Duodenal mucosa (tissue), 2 donors: ENCODE measurements at regions not wholly inside any gene's neighbourhood (a gene's known extent, or its start where the extent isn't known, plus 50 kb on each side); places are given as distances from the start of the nearest gene placed in this dataset.
"Not testable (repeated sequence)": the region's sequence is repeated elsewhere in the genome, so short reads cannot be mapped to it uniquely, and the experiment has no call there.

Experiments used
- H3K27ac ChIP-seq: one replicate; pipeline ENCODE4 v1.7.0; 2013; ENCODE audit warnings: low read depth, low read length
- H3K27me3 ChIP-seq, 2 donors: one replicate each; pipeline ENCODE4 v1.7.0; 2013; ENCODE audit warnings: low read length in 2 of 2, control low read depth in 1 of 2; ENCODE audit not compliant: insufficient read depth in 2 of 2, control insufficient read depth in 1 of 2
- H3K36me3 ChIP-seq, 2 donors: one replicate each; pipeline ENCODE4 v1.7.0; 2013; ENCODE audit warnings: low read length in 2 of 2, control low read depth in 1 of 2; ENCODE audit not compliant: insufficient read depth in 2 of 2, control insufficient read depth in 1 of 2
- H3K4me1 ChIP-seq, 2 donors: one replicate each; pipeline ENCODE4 v1.7.0; 2013; ENCODE audit warnings: low read length in 2 of 2, control low read depth in 1 of 2; ENCODE audit not compliant: insufficient read depth in 2 of 2, control insufficient read depth in 1 of 2
- H3K4me3 ChIP-seq, 2 donors: one replicate each; pipeline ENCODE4 v1.7.0; 2013; ENCODE audit warnings: low read length in 2 of 2, low read depth in 1 of 2
- H3K9ac ChIP-seq, 2 donors: one replicate each; pipeline ENCODE4 v1.7.0; 2013; ENCODE audit warnings: low read length in 2 of 2, low read depth in 1 of 2
- H3K9me3 ChIP-seq, 2 donors: one replicate each; pipeline ENCODE4 v1.7.0; 2013; ENCODE audit warnings: low read length in 2 of 2, control low read depth in 1 of 2; ENCODE audit not compliant: control insufficient read depth in 1 of 2

DNA sequence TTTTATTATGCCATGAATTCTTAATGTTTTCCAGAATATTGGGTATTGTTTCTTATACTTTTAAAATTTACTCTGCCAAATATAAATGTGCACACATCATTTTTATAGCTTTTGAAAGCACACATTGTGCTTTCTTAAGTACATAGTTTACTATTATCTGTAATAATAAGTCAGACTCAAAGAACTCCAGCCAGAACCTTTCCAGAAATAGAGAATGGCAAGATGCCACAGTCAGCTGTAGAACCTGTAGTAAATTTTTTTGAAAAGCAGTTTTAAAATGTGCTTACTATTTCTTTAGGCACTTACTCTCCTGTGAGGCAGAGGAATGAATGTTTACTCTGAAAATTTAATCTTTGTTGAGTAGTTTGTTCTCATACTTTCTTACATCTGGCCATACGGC lies 1287.1 kb downstream of the PCDH9 start:
- H3K4me3 ChIP-seq = no peak overlapping the region
- H3K36me3 ChIP-seq = no peaks in the 10 kb centered on the region
- H3K9ac ChIP-seq = no peak overlapping the region
- H3K27me3 ChIP-seq = no peaks in the 10 kb centered on the region
- no peaks in the 10 kb centered on the region for H3K9me3 ChIP-seq
- no peak overlapping the region for H3K27ac ChIP-seq
- no peaks in the 10 kb centered on the region for H3K4me1 ChIP-seq

DNA sequence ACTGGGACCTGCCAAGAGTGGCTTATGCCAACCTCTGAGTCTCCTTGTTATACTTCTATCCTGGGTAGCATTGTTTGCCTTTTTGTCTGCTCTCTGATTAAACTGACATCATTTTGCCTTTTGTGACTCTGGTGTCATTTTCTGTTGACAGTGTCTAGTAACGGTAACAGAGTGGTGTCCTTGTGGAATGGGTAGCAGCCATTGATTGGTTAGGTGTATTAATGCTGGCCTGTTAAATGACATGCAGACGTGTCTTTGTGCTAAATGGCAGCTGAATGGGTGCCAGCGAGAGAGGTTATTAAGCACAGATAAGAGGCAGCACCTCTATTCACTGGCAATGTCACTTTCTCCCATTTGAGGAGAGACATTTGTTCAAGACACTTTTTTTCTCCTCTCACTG lies 1289.4 kb downstream of the PCDH9 start:
- Histone ChIP-seq H3K27ac (no peak overlapping the region), H3K27me3 (no peaks in the 10 kb centered on the region), H3K36me3 (no peaks in the 10 kb centered on the region), H3K4me3 (no peak overlapping the region), H3K9me3 (no peaks in the 10 kb centered on the region), H3K9ac (no peak overlapping the region), H3K4me1 (no peaks in the 10 kb centered on the region)

DNA sequence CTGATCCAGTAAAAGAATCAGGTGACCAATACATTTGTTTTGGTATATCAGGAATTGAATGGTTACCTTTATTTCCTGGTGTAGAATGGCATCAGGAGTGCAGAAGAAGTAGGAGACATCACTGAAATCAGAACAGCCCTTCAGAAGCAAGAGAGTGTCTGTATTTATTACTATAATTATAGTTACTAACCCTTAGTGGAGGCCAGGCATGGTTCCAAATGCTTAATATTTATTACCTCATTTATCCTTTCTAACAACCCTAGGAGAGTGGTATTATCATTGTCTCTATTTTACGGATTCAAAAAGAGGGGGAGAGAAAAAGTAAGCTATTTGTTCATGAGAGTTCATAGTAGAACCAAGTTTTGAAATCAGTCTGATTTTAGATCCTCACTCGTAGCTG lies 1292.9 kb downstream of the PCDH9 start:
- peaks cover 0 to 4% of the 10 kb centered on the region in 2 donors for H3K9me3 ChIP-seq
- H3K36me3 ChIP-seq = no peaks in the 10 kb centered on the region
- H3K4me1 ChIP-seq = no peaks in the 10 kb centered on the region
- H3K9ac ChIP-seq = no peak overlapping the region
- H3K27me3 ChIP-seq = no peaks in the 10 kb centered on the region
- no peak overlapping the region for H3K27ac ChIP-seq
- H3K4me3 ChIP-seq = no peak overlapping the region

DNA sequence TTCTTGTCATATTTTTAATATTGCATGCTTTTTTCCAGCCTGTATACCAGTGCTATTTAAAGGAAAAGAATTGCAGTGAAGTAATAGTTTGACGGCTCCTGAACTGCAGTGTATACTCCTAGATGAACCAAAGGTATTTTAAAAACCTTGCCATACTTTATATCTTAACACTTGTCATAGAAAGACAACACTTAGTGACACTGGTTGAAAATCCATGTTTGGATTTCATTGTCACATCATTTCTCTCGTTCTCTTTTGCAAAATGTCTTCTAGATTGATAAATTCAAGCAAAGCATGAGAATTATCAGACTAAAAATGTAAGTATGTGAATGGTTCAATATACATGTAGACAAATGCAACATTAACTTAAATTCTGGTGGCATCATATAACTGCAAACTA lies 1293.9 kb downstream of the PCDH9 start:
- H3K36me3 ChIP-seq = no peaks in the 10 kb centered on the region
- peaks cover 0 to 4% of the 10 kb centered on the region in 2 donors for H3K9me3 ChIP-seq
- no peaks in the 10 kb centered on the region for H3K27me3 ChIP-seq
- H3K9ac ChIP-seq = no peak overlapping the region
- H3K4me3 ChIP-seq = no peak overlapping the region
- H3K27ac ChIP-seq = no peak overlapping the region
- no peaks in the 10 kb centered on the region for H3K4me1 ChIP-seq

DNA sequence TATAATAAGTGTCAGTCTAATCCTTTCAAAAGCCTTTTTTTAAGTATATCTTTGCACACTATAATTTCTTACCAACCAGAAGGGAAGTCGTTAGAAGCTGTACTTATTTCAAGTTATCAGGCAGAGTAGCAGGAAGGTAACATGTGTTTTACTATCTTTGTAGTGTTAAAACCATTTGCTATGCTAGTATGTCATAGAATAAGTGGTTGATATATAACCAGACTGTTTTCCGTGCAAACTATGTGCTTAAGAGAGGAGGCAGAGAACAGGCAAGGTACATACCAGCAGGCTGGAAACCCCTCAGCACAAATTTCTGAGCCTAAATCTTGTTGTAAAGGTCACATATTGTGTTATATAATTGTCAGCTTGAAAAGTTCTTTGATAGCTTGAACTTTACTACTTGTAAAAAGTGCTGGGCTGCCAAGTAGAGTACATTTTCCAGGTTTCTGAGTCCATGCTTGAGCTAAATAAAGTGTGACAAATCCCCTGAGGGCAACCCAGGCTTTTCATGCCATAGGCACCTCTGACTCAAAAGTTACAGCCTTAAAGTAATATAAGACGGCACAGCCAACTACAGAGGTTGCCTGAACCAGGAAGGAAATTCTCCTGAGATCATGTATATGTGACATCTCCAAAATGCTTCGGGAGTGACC lies 1297.4 kb downstream of the PCDH9 start:
- H3K27me3 ChIP-seq = no peaks in the 10 kb centered on the region
- no peak overlapping the region for H3K27ac ChIP-seq
- no peaks in the 10 kb centered on the region for H3K36me3 ChIP-seq
- no peak overlapping the region for H3K4me3 ChIP-seq
- peaks cover 2 to 4% of the 10 kb centered on the region in 2 donors for H3K9me3 ChIP-seq
- H3K4me1 ChIP-seq = no peaks in the 10 kb centered on the region
- no peak overlapping the region for H3K9ac ChIP-seq

DNA sequence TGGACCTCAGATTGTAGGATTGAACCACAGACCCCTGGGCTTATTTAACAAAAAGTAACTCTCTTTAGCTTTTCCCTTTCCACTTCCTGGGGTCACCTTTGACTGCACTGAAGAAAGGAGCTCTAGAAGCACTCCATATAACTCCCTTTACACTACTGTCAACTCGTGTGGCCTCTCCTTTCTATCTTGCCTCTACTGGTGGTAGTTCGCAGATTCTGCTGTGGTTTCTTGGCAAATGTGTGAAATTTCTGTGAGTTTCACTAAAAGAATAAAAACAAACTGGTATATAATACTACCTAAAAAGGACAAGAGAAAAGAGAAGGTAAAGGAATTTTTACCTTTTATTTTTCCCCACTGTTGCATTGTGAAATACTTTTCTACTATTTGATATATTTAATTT lies 1298.1 kb downstream of the PCDH9 start:
- Histone ChIP-seq H3K9ac (no peak overlapping the region), H3K4me1 (no peaks in the 10 kb centered on the region), H3K4me3 (no peak overlapping the region), H3K36me3 (no peaks in the 10 kb centered on the region), H3K27me3 (no peaks in the 10 kb centered on the region), H3K27ac (no peak overlapping the region), H3K9me3 (peaks cover 2 to 4% of the 10 kb centered on the region in 2 donors)

DNA sequence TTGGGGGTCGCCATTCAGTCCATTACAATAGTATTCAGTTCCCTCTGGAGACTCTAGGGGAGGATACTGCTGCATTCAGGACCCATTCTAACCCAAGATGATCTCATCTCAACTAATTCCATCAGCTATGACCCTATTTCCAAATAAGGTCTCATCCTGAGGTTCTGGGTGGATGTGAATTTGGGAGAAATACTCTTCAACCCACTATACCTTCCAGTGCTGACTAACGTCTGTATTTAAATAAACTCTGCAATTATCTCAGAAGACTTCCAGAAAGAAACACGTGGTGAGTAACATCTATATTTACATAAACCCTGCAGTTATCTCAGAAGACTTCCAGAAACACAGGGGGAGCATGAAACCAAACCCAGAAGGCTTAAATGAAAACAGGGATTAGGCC lies 1300.7 kb downstream of the PCDH9 start:
- no peak overlapping the region for H3K27ac ChIP-seq
- H3K36me3 ChIP-seq = no peaks in the 10 kb centered on the region
- H3K9me3 ChIP-seq = peaks cover 2 to 4% of the 10 kb centered on the region in 2 donors
- H3K4me1 ChIP-seq = no peaks in the 10 kb centered on the region
- no peak overlapping the region for H3K4me3 ChIP-seq
- no peaks in the 10 kb centered on the region for H3K27me3 ChIP-seq
- H3K9ac ChIP-seq = no peak overlapping the region

DNA sequence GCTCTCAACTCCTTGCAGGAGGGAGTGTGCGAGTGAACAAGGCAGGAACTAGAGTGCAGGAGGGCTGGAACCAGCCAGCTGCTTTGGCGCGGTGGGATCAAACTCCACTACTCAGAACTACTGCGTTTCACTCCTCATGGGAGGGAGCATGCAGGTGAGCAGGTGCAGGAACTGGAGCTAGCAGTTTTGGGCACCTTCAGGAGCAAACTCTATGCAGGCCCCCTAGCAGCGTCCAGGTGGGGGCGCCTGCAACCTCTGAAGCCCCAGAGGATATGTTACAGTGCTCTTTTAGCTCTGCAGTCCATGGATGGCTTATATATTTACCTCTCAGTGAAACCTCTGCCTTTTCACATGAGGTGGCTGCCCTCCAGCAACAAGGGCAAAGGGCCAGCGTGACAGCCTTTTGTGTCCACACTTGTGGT lies 1303.4 kb downstream of the PCDH9 start:
- Histone ChIP-seq H3K27ac (no peak overlapping the region), H3K9ac (no peak overlapping the region), H3K9me3 (peaks cover 0 to 2% of the 10 kb centered on the region in 2 donors), H3K4me1 (no peaks in the 10 kb centered on the region), H3K36me3 (no peaks in the 10 kb centered on the region), H3K27me3 (no peaks in the 10 kb centered on the region), H3K4me3 (no peak overlapping the region)

DNA sequence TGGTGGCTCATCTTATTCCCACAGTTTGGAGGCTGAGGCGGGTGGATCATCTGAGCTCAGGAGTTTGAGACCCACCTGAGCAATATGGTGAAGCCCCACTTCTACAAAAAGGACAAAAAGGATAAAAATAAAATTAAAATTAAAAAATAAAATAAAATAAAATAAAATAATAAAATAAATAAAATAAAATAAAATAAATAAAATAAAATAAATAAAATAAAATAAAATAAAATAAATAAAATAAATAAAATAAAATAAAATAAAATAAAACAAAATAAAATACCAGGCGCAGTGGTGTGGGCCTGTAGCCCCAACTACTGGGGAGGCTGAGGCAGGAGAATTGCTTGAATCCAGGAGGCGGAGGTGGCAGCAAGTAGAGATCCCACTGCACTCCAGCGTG lies 1307.3 kb downstream of the PCDH9 start:
- peaks cover 0 to 13% of the 10 kb centered on the region in 2 donors for H3K9me3 ChIP-seq
- H3K27me3 ChIP-seq, H3K4me1 ChIP-seq, H3K27ac ChIP-seq, H3K36me3 ChIP-seq, H3K4me3 ChIP-seq, H3K9ac ChIP-seq: not testable (repeated sequence)

DNA sequence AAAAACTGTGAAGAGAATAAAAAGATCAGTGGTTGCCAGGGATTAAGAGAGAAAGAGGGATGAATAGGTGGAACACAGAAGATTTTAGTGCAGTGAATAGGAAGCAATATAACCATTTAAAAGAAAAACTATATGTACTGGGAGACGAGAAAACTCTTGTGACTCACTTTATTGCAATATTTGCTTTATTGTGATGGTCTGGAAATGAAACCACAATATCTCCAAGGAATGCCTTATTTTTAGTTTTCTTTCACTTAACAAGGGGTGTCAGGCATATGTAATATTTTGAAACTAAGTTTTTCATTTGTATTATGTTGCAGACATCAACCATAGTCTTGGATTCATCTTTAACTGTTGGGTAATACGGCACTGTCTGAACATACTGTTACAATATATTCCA lies 1308.2 kb downstream of the PCDH9 start:
- H3K4me1 ChIP-seq = no peaks in the 10 kb centered on the region
- no peaks in the 10 kb centered on the region for H3K27me3 ChIP-seq
- no peaks in the 10 kb centered on the region for H3K36me3 ChIP-seq
- peaks cover 0 to 13% of the 10 kb centered on the region in 2 donors for H3K9me3 ChIP-seq
- no peak overlapping the region for H3K9ac ChIP-seq
- H3K27ac ChIP-seq = no peak overlapping the region
- H3K4me3 ChIP-seq = no peak overlapping the region

DNA sequence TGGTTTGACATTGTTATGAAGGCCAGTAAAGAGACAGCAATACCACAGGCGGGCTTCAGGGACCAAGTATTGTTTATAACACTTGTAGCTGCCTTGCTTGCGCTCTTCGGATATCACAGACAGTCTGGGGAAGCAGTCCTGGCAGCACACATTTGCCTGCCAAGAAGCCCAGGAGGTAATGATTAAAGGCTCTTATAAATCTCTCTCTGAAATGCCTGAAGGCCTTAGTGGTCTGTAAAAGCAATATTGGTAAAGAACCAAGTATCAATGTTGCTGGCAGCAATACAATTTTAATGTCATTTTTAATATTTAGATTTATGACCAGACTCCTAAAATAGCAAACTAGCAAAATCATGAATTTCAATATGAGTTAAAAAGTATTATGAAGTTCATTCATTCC lies 1312.4 kb downstream of the PCDH9 start:
- H3K9me3 ChIP-seq = peaks cover 0 to 13% of the 10 kb centered on the region in 2 donors
- no peak overlapping the region for H3K27ac ChIP-seq
- H3K9ac ChIP-seq = no peak overlapping the region
- H3K4me3 ChIP-seq = no peak overlapping the region
- H3K4me1 ChIP-seq = no peaks in the 10 kb centered on the region
- H3K36me3 ChIP-seq = no peaks in the 10 kb centered on the region
- no peaks in the 10 kb centered on the region for H3K27me3 ChIP-seq
